HG03575 (cell line): ENCODE measurements at regions not wholly inside any gene's neighbourhood (a gene's known extent, or its start where the extent isn't known, plus 50 kb on each side); places are given as distances from the start of the nearest gene placed in this dataset.
A peak's percentile ranks its signal among the peaks of the same experiment; 100 is the strongest.

Experiments used
- ATAC-seq: cut with Tn5 transposase; IDR thresholded peaks from one replicate; pipeline ENCODE4 v1.9.1; 2021; ENCODE audit not compliant: unreplicated experiment, insufficient number of reproducible peaks, low FRiP score; ENCODE audit errors: extremely low read depth

GRCh38 chr4:176896211-176896610, 103.5 kb upstream of the VEGFC start:
- ATAC-seq, result no peak

GRCh38 chr4:176897226-176897625, 104.5 kb upstream of the VEGFC start:
- ATAC-seq, result no peak

- ATAC-seq, result no peak
Observed at GRCh38 chr4:176898791-176899190, 106.1 kb upstream of the VEGFC start.

GRCh38 chr4:176902710-176903323, 110.1 kb upstream of the VEGFC start:
- peak; percentile 99 for ATAC-seq

- no peak for ATAC-seq
Observed at GRCh38 chr4:176906709-176907108, 114.0 kb upstream of the VEGFC start.

- no peak for ATAC-seq
Observed at GRCh38 chr4:176910646-176911045, 117.9 kb upstream of the VEGFC start.

GRCh38 chr4:176919631-176920030, 126.9 kb upstream of the VEGFC start:
- no peak for ATAC-seq

GRCh38 chr4:176920694-176921093, 128.0 kb upstream of the VEGFC start:
- ATAC-seq, result no peak

- no peak for ATAC-seq
Observed at GRCh38 chr4:176921256-176921655, 128.5 kb upstream of the VEGFC start.

GRCh38 chr4:176924238-176924637, 131.5 kb upstream of the VEGFC start:
- no peak for ATAC-seq

- ATAC-seq, result no peak
Observed at GRCh38 chr4:176925962-176926361, 133.2 kb upstream of the VEGFC start.

GRCh38 chr4:176927117-176927516, 134.4 kb upstream of the VEGFC start:
- ATAC-seq, result no peak

- no peak for ATAC-seq
Observed at GRCh38 chr4:176927664-176928063, 134.9 kb upstream of the VEGFC start.

GRCh38 chr4:176939445-176939844, 146.7 kb upstream of the VEGFC start:
- ATAC-seq, result no peak

- ATAC-seq, result no peak
Observed at GRCh38 chr4:176945334-176945733, 152.6 kb upstream of the VEGFC start.

GRCh38 chr4:176949029-176949428, 156.3 kb upstream of the VEGFC start:
- ATAC-seq, result no peak

- no peak for ATAC-seq
Observed at GRCh38 chr4:176953021-176953420, 160.3 kb upstream of the VEGFC start.

- ATAC-seq, result no peak
Observed at GRCh38 chr4:176957353-176958118, 164.8 kb upstream of the VEGFC start.

- ATAC-seq, result no peak
Observed at GRCh38 chr4:176959980-176960379, 167.3 kb upstream of the VEGFC start.

GRCh38 chr4:176963121-176963520, 170.4 kb upstream of the VEGFC start:
- no peak for ATAC-seq
